ENCODE measurements at regions not wholly inside any gene's neighbourhood (a gene's known extent, or its start where the extent isn't known, plus 50 kb on each side); places are given as distances from the start of the nearest gene placed in this dataset.
"Not testable (repeated sequence)": the region's sequence is repeated elsewhere in the genome, so short reads cannot be mapped to it uniquely, and the experiment has no call there.

GRCh38 chr4:84258905-84259830 is 239.9 kb downstream of the NKX6-1 start:
- DNase-seq (ENCODE audit: extremely low spot score): no peak
- CTCF ChIA-PET: interaction anchor here (1.2 to 1.5 kb wide), 2 partner anchors 9 to 11 kb away, joined by 3 to 5 read pairs; no protein-coding TSS in a partner anchor
- peak; percentile 54 for TF ChIP-seq CTCF (IDR thresholded peaks at IDR 0.05; ENCODE audit: control extremely low read depth, extremely low read depth, low read depth, missing control alignments)
- POLR2A ChIA-PET: no interaction called here

GRCh38 chr4:84254537-84254936 is 244.6 kb downstream of the NKX6-1 start:
- POLR2A ChIA-PET: no interaction called here
- CTCF ChIA-PET: no interaction called here
- no peak for DNase-seq (ENCODE audit: extremely low spot score)
- TF ChIP-seq CTCF (IDR thresholded peaks at IDR 0.05; ENCODE audit: control extremely low read depth, extremely low read depth, low read depth, missing control alignments): no peak

GRCh38 chr4:84249521-84249920 is 249.6 kb downstream of the NKX6-1 start:
- DNase-seq (ENCODE audit: extremely low spot score): no peak
- no peak for TF ChIP-seq CTCF (IDR thresholded peaks at IDR 0.05; ENCODE audit: control extremely low read depth, extremely low read depth, low read depth, missing control alignments)
- POLR2A ChIA-PET: no interaction called here
- CTCF ChIA-PET: interaction anchor here (0.9 to 1.4 kb wide), 2 partner anchors 14 to 69 kb away, joined by 3 read pairs; no protein-coding TSS in a partner anchor

GRCh38 chr4:84245042-84245441 is 254.1 kb downstream of the NKX6-1 start:
- CTCF ChIA-PET; DNase-seq (ENCODE audit: extremely low spot score); POLR2A ChIA-PET: not testable (repeated sequence)

GRCh38 chr4:84244346-84244801 is 254.7 kb downstream of the NKX6-1 start:
- POLR2A ChIA-PET; CTCF ChIA-PET; DNase-seq (ENCODE audit: extremely low spot score): not testable (repeated sequence)

- CTCF ChIA-PET: no interaction called here
These were observed 255.4 kb downstream of the NKX6-1 start for GRCh38 chr4:84243685-84244084.

GRCh38 chr4:84239278-84239845 is 259.7 kb downstream of the NKX6-1 start:
- ChIA-PET CTCF (no interaction called here), POLR2A (no interaction called here)
- DNase-seq (ENCODE audit: extremely low spot score): no peak
- TF ChIP-seq CTCF (IDR thresholded peaks at IDR 0.05; ENCODE audit: control extremely low read depth, extremely low read depth, low read depth, missing control alignments): no peak

More at GRCh38 chr4:84243685-84244084, 255.4 kb downstream of the NKX6-1 start:
- TF ChIP-seq CTCF (IDR thresholded peaks at IDR 0.05; ENCODE audit: control extremely low read depth, extremely low read depth, low read depth, missing control alignments): no peak
- POLR2A ChIA-PET: no interaction called here
- DNase-seq (ENCODE audit: extremely low spot score): no peak
